ENCODE measurements at regions not wholly inside any gene's neighbourhood (a gene's known extent, or its start where the extent isn't known, plus 50 kb on each side); places are given as distances from the start of the nearest gene placed in this dataset.

DNA sequence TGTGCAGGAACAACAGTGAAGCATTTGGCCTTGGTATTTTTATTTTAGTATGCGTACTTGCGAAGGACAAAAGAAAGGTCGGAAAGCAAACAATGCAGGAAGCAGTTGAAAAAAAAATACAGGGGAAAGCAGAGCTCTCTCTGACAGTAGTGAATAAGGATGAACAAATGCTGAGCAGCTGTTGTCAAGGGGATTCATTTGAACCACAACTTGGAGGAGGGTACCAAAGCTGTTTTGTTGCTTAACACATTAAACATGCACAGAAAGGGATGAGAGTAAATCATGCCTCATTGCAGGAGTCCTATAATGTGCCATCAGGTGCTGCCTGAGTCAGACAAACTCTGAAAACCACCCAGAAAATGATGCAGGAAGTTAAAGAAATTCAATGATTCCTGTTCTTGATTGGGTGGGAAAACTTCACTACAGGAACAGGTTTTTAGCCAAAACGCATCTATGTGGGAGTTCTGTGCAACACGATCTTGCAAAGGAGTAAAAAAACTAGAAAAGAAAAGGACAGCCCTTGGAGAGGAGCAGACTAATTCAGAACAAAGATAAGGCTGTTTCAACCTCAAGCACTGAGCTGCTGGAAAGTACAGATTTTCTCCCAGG is 2113.5 kb downstream of the LRRC4C start:
- TF ChIP-seq POLR2AphosphoS5 (IDR thresholded peaks at IDR 0.05; ENCODE audit: low read depth) (no peak), CTCF (IDR thresholded peaks at IDR 0.05; ENCODE audit: insufficient read depth, low read length) (no peak)
- TF ChIP-seq, protein P1, sequence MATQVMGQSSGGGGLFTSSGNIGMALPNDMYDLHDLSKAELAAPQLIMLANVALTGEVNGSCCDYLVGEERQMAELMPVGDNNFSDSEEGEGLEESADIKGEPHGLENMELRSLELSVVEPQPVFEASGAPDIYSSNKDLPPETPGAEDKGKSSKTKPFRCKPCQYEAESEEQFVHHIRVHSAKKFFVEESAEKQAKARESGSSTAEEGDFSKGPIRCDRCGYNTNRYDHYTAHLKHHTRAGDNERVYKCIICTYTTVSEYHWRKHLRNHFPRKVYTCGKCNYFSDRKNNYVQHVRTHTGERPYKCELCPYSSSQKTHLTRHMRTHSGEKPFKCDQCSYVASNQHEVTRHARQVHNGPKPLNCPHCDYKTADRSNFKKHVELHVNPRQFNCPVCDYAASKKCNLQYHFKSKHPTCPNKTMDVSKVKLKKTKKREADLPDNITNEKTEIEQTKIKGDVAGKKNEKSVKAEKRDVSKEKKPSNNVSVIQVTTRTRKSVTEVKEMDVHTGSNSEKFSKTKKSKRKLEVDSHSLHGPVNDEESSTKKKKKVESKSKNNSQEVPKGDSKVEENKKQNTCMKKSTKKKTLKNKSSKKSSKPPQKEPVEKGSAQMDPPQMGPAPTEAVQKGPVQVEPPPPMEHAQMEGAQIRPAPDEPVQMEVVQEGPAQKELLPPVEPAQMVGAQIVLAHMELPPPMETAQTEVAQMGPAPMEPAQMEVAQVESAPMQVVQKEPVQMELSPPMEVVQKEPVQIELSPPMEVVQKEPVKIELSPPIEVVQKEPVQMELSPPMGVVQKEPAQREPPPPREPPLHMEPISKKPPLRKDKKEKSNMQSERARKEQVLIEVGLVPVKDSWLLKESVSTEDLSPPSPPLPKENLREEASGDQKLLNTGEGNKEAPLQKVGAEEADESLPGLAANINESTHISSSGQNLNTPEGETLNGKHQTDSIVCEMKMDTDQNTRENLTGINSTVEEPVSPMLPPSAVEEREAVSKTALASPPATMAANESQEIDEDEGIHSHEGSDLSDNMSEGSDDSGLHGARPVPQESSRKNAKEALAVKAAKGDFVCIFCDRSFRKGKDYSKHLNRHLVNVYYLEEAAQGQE (IDR thresholded peaks at IDR 0.05; ENCODE audit: insufficient replicate concordance, low read depth): no peak

All from HL-60 (cell line).